ENCODE measurements at regions not wholly inside any gene's neighbourhood (a gene's known extent, or its start where the extent isn't known, plus 50 kb on each side); places are given as distances from the start of the nearest gene placed in this dataset.

GRCh38 chr10:36341471-36341870 lies 699.4 kb upstream of the FZD8 start:
- ATAC-seq (ENCODE audit: low read depth in 2 of 2): no peak
- peaks cover 0 to 5% of the 10 kb centered on the region in 2 experiments for H3K9me3 ChIP-seq (ENCODE audit: control insufficient read depth in 2 of 2, low read length in 2 of 2)
- no peaks in the 10 kb centered on the region for H3K36me3 Mint-ChIP-seq
- no peak overlapping the region for H3K4me3 ChIP-seq (ENCODE audit: low read depth, low read length)
- H3K27me3 Mint-ChIP-seq: no peaks in the 10 kb centered on the region
- H3K4me1 ChIP-seq (ENCODE audit: control insufficient read depth, insufficient read depth, low read length, poor library complexity, severe bottlenecking): no peaks in the 10 kb centered on the region
- no peak for DNase-seq
- H3K4me1 Mint-ChIP-seq: no peaks in the 10 kb centered on the region
- H3K27ac ChIP-seq (ENCODE audit: insufficient read depth, low read length, poor library complexity, severe bottlenecking): no peak overlapping the region
- H3K36me3 ChIP-seq (ENCODE audit: control insufficient read depth, insufficient read depth, low read length): no peaks in the 10 kb centered on the region
- peaks cover 2 to 23% (median 7%) of the 10 kb centered on the region in 7 donors for H3K9me3 Mint-ChIP-seq
- no peak overlapping the region for H3K27ac Mint-ChIP-seq
- no peak overlapping the region for H3K4me3 Mint-ChIP-seq
- no peaks in the 10 kb centered on the region for H3K27me3 ChIP-seq (ENCODE audit: control insufficient read depth, insufficient read depth, low read length)

- Mint-ChIP-seq H3K36me3 (no peaks in the 10 kb centered on the region), H3K27ac (no peak overlapping the region), H3K9me3 (peaks cover 0 to 20% (median 7%) of the 10 kb centered on the region in 7 donors), H3K4me1 (no peaks in the 10 kb centered on the region), H3K27me3 (no peaks in the 10 kb centered on the region), H3K4me3 (peak overlapping the region in 1 of 4 donors; percentile 4)
- Histone ChIP-seq H3K36me3 (ENCODE audit: control insufficient read depth, insufficient read depth, low read length) (no peaks in the 10 kb centered on the region), H3K4me1 (ENCODE audit: control insufficient read depth, insufficient read depth, low read length, poor library complexity, severe bottlenecking) (no peaks in the 10 kb centered on the region), H3K9me3 (ENCODE audit: control insufficient read depth in 2 of 2, low read length in 2 of 2) (no peaks in the 10 kb centered on the region), H3K4me3 (ENCODE audit: low read depth, low read length) (no peak overlapping the region), H3K27me3 (ENCODE audit: control insufficient read depth, insufficient read depth, low read length) (no peaks in the 10 kb centered on the region), H3K27ac (ENCODE audit: insufficient read depth, low read length, poor library complexity, severe bottlenecking) (no peak overlapping the region)
- DNase-seq (no peak), ATAC-seq (ENCODE audit: low read depth in 2 of 2) (no peak)
Measured at GRCh38 chr10:36336315-36336714, 694.2 kb upstream of the FZD8 start.

GRCh38 chr10:36333446-36333845 lies 691.4 kb upstream of the FZD8 start:
- ATAC-seq (ENCODE audit: low read depth in 2 of 2) (no peak), DNase-seq (no peak)
- Histone ChIP-seq H3K4me3 (ENCODE audit: low read depth, low read length) (no peak overlapping the region), H3K27ac (ENCODE audit: insufficient read depth, low read length, poor library complexity, severe bottlenecking) (no peak overlapping the region), H3K36me3 (ENCODE audit: control insufficient read depth, insufficient read depth, low read length) (no peaks in the 10 kb centered on the region), H3K9me3 (ENCODE audit: control insufficient read depth in 2 of 2, low read length in 2 of 2) (peaks cover 0 to 3% of the 10 kb centered on the region in 2 experiments), H3K4me1 (ENCODE audit: control insufficient read depth, insufficient read depth, low read length, poor library complexity, severe bottlenecking) (no peaks in the 10 kb centered on the region), H3K27me3 (ENCODE audit: control insufficient read depth, insufficient read depth, low read length) (no peaks in the 10 kb centered on the region)
- Mint-ChIP-seq H3K27me3 (no peaks in the 10 kb centered on the region), H3K9me3 (peaks cover 3 to 17% (median 7%) of the 10 kb centered on the region in 7 donors), H3K4me1 (no peaks in the 10 kb centered on the region), H3K36me3 (no peaks in the 10 kb centered on the region), H3K27ac (no peak overlapping the region), H3K4me3 (no peak overlapping the region)

GRCh38 chr10:36332926-36333325 lies 690.8 kb upstream of the FZD8 start:
- Histone ChIP-seq H3K9me3 (ENCODE audit: control insufficient read depth in 2 of 2, low read length in 2 of 2) (peaks cover 0 to 3% of the 10 kb centered on the region in 2 experiments), H3K36me3 (ENCODE audit: control insufficient read depth, insufficient read depth, low read length) (no peaks in the 10 kb centered on the region), H3K27me3 (ENCODE audit: control insufficient read depth, insufficient read depth, low read length) (no peaks in the 10 kb centered on the region), H3K4me3 (ENCODE audit: low read depth, low read length) (no peak overlapping the region), H3K4me1 (ENCODE audit: control insufficient read depth, insufficient read depth, low read length, poor library complexity, severe bottlenecking) (no peaks in the 10 kb centered on the region), H3K27ac (ENCODE audit: insufficient read depth, low read length, poor library complexity, severe bottlenecking) (no peak overlapping the region)
- H3K9me3 Mint-ChIP-seq: peaks cover 3 to 17% (median 5%) of the 10 kb centered on the region in 7 donors
- no peak overlapping the region for H3K27ac Mint-ChIP-seq
- ATAC-seq (ENCODE audit: low read depth in 2 of 2) (no peak), DNase-seq (no peak)
- no peaks in the 10 kb centered on the region for H3K4me1 Mint-ChIP-seq
- H3K4me3 Mint-ChIP-seq: no peak overlapping the region
- no peaks in the 10 kb centered on the region for H3K27me3 Mint-ChIP-seq
- H3K36me3 Mint-ChIP-seq: no peaks in the 10 kb centered on the region

GRCh38 chr10:36331121-36331520 lies 689.0 kb upstream of the FZD8 start:
- Histone ChIP-seq H3K36me3 (ENCODE audit: control insufficient read depth, insufficient read depth, low read length) (no peaks in the 10 kb centered on the region), H3K27ac (ENCODE audit: insufficient read depth, low read length, poor library complexity, severe bottlenecking) (no peak overlapping the region), H3K27me3 (ENCODE audit: control insufficient read depth, insufficient read depth, low read length) (no peaks in the 10 kb centered on the region), H3K9me3 (ENCODE audit: control insufficient read depth in 2 of 2, low read length in 2 of 2) (peaks cover 0 to 3% of the 10 kb centered on the region in 2 experiments), H3K4me1 (ENCODE audit: control insufficient read depth, insufficient read depth, low read length, poor library complexity, severe bottlenecking) (no peaks in the 10 kb centered on the region), H3K4me3 (ENCODE audit: low read depth, low read length) (no peak overlapping the region)
- Mint-ChIP-seq H3K27me3 (no peaks in the 10 kb centered on the region), H3K36me3 (no peaks in the 10 kb centered on the region), H3K4me3 (no peak overlapping the region), H3K4me1 (no peaks in the 10 kb centered on the region), H3K9me3 (peaks cover 3 to 10% (median 4%) of the 10 kb centered on the region in 7 donors), H3K27ac (no peak overlapping the region)
- ATAC-seq (ENCODE audit: low read depth in 2 of 2) (no peak), DNase-seq (no peak)

GRCh38 chr10:36325815-36326214 lies 683.7 kb upstream of the FZD8 start:
- no peaks in the 10 kb centered on the region for H3K27me3 ChIP-seq (ENCODE audit: control insufficient read depth, insufficient read depth, low read length)
- Mint-ChIP-seq H3K27me3 (no peaks in the 10 kb centered on the region), H3K9me3 (peaks cover 0 to 12% (median 4%) of the 10 kb centered on the region in 7 donors), H3K27ac (no peak overlapping the region), H3K4me1 (no peaks in the 10 kb centered on the region), H3K36me3 (no peaks in the 10 kb centered on the region), H3K4me3 (no peak overlapping the region)
- no peak overlapping the region for H3K27ac ChIP-seq (ENCODE audit: insufficient read depth, low read length, poor library complexity, severe bottlenecking)
- no peak overlapping the region for H3K4me3 ChIP-seq (ENCODE audit: low read depth, low read length)
- H3K4me1 ChIP-seq (ENCODE audit: control insufficient read depth, insufficient read depth, low read length, poor library complexity, severe bottlenecking): no peaks in the 10 kb centered on the region
- ATAC-seq (ENCODE audit: low read depth in 2 of 2): no peak
- peaks cover 0 to 3% of the 10 kb centered on the region in 2 experiments for H3K9me3 ChIP-seq (ENCODE audit: control insufficient read depth in 2 of 2, low read length in 2 of 2)
- H3K36me3 ChIP-seq (ENCODE audit: control insufficient read depth, insufficient read depth, low read length): no peaks in the 10 kb centered on the region
- DNase-seq: no peak

GRCh38 chr10:36324831-36325230 lies 682.7 kb upstream of the FZD8 start:
- no peak overlapping the region for H3K27ac Mint-ChIP-seq
- Histone ChIP-seq H3K27me3 (ENCODE audit: control insufficient read depth, insufficient read depth, low read length) (no peaks in the 10 kb centered on the region), H3K9me3 (ENCODE audit: control insufficient read depth in 2 of 2, low read length in 2 of 2) (no peaks in the 10 kb centered on the region), H3K27ac (ENCODE audit: insufficient read depth, low read length, poor library complexity, severe bottlenecking) (no peak overlapping the region), H3K4me1 (ENCODE audit: control insufficient read depth, insufficient read depth, low read length, poor library complexity, severe bottlenecking) (no peaks in the 10 kb centered on the region), H3K4me3 (ENCODE audit: low read depth, low read length) (no peak overlapping the region), H3K36me3 (ENCODE audit: control insufficient read depth, insufficient read depth, low read length) (no peaks in the 10 kb centered on the region)
- no peaks in the 10 kb centered on the region for H3K36me3 Mint-ChIP-seq
- ATAC-seq (ENCODE audit: low read depth in 2 of 2) (no peak), DNase-seq (no peak)
- peaks cover 1 to 15% (median 7%) of the 10 kb centered on the region in 7 donors for H3K9me3 Mint-ChIP-seq
- no peaks in the 10 kb centered on the region for H3K4me1 Mint-ChIP-seq
- no peaks in the 10 kb centered on the region for H3K27me3 Mint-ChIP-seq
- no peak overlapping the region for H3K4me3 Mint-ChIP-seq

- Mint-ChIP-seq H3K36me3 (no peaks in the 10 kb centered on the region), H3K27me3 (no peaks in the 10 kb centered on the region), H3K27ac (no peak overlapping the region), H3K9me3 (peaks cover 0 to 14% (median 2%) of the 10 kb centered on the region in 7 donors), H3K4me1 (no peaks in the 10 kb centered on the region), H3K4me3 (no peak overlapping the region)
- no peak for DNase-seq
- H3K4me3 ChIP-seq (ENCODE audit: low read depth, low read length): no peak overlapping the region
- no peaks in the 10 kb centered on the region for H3K27me3 ChIP-seq (ENCODE audit: control insufficient read depth, insufficient read depth, low read length)
- no peaks in the 10 kb centered on the region for H3K4me1 ChIP-seq (ENCODE audit: control insufficient read depth, insufficient read depth, low read length, poor library complexity, severe bottlenecking)
- no peak for ATAC-seq (ENCODE audit: low read depth in 2 of 2)
- no peaks in the 10 kb centered on the region for H3K36me3 ChIP-seq (ENCODE audit: control insufficient read depth, insufficient read depth, low read length)
- no peak overlapping the region for H3K27ac ChIP-seq (ENCODE audit: insufficient read depth, low read length, poor library complexity, severe bottlenecking)
- no peaks in the 10 kb centered on the region for H3K9me3 ChIP-seq (ENCODE audit: control insufficient read depth in 2 of 2, low read length in 2 of 2)
Measured at GRCh38 chr10:36313142-36313541, 671.0 kb upstream of the FZD8 start.
